ENCODE measurements at regions not wholly inside any gene's neighbourhood (a gene's known extent, or its start where the extent isn't known, plus 50 kb on each side); places are given as distances from the start of the nearest gene placed in this dataset.
"Not testable (repeated sequence)": the region's sequence is repeated elsewhere in the genome, so short reads cannot be mapped to it uniquely, and the experiment has no call there.

DNA sequence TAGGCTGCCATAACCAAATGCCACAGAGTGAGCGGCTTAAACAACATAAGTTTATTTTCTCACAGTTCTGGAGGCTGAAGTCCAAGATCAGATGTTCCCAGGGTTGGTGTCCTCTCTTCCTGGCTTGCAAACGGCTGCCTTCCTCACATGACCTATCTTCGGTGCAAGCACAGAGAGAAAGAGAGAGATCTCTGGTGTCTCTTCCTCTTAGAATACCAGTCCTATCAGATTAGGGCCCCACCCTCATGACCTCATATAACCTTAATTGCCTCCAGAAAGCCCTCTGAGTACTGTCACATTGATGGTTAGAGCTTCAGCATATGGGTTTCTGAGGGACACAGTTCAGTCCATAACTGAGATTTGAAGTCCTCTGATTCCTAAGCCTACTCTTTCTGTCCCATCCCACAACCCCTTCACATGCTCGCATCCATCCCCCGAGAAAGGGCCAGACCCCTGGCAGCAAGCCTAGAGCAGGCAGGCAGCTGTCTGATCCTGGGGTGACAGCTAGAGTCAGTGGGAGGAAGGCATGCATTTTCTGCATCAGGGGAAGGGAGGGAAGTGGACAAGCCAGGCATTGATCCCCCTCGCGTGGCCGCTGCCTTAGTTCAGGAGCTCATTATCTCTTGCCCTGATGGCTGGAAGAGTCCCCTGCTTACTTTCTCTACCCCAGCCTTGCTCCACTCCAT lies 114.1 kb downstream of the FAR1 start:
- Mint-ChIP-seq H3K36me3 (no peaks in the 10 kb centered on the region), H3K4me3 (no peak overlapping the region), H3K4me1 (no peaks in the 10 kb centered on the region), H3K9me3 (no peaks in the 10 kb centered on the region), H3K27me3 (no peaks in the 10 kb centered on the region), H3K27ac (no peak overlapping the region)
- ATAC-seq (ENCODE audit: low read depth) (no peak), DNase-seq (ENCODE audit: low spot score in 2 of 2) (no peak)

DNA sequence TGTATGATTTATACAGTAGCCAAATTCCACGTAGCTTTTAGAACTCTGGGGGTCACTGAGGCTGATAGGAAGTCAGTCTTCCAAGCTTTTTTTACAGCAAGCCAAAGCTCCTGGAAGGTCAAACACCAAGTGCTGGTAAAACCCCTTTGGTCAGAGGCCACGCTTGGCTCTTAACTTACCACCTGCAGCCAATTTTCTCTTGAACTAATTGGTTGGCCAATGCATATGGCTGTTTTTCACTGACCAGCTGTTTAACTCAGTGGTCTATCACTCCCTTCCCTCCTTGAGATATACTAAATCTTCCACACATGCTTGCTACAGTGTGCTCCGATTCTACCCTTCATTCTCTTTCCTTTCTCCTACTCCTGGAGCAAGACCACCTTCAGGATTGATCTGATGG lies 116.0 kb downstream of the FAR1 start:
- no peaks in the 10 kb centered on the region for H3K36me3 Mint-ChIP-seq
- H3K27me3 Mint-ChIP-seq, result peaks cover 2% of the 10 kb centered on the region
- no peak overlapping the region for H3K27ac Mint-ChIP-seq
- ATAC-seq (ENCODE audit: low read depth) (no peak), DNase-seq (ENCODE audit: low spot score in 2 of 2) (no peak)
- H3K4me1 Mint-ChIP-seq, result no peaks in the 10 kb centered on the region
- H3K9me3 Mint-ChIP-seq, result no peaks in the 10 kb centered on the region
- H3K4me3 Mint-ChIP-seq, result no peak overlapping the region

DNA sequence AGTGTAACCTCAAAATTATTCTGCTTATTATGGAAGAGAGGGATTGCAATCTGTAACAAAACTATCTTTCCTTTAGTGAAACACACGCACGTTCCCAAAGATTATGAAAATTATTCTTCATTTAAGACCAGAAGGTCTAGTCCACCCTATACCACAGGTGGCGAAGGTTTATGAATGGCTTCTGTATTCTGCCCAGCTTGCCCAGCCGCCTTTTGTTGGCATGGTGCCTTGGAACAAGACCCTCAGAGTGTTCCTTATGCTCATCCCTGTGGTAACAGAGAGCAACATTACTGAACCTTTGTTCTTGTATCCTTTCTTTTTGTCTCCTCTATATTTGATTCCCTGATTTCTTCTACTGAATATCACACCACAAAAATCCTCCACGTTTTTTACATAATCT lies 116.4 kb downstream of the FAR1 start:
- H3K4me1 Mint-ChIP-seq, result no peaks in the 10 kb centered on the region
- no peak for ATAC-seq (ENCODE audit: low read depth)
- peaks cover 2% of the 10 kb centered on the region for H3K27me3 Mint-ChIP-seq
- no peaks in the 10 kb centered on the region for H3K9me3 Mint-ChIP-seq
- no peak for DNase-seq (ENCODE audit: low spot score in 2 of 2)
- H3K4me3 Mint-ChIP-seq, result no peak overlapping the region
- H3K27ac Mint-ChIP-seq, result no peak overlapping the region
- no peaks in the 10 kb centered on the region for H3K36me3 Mint-ChIP-seq

DNA sequence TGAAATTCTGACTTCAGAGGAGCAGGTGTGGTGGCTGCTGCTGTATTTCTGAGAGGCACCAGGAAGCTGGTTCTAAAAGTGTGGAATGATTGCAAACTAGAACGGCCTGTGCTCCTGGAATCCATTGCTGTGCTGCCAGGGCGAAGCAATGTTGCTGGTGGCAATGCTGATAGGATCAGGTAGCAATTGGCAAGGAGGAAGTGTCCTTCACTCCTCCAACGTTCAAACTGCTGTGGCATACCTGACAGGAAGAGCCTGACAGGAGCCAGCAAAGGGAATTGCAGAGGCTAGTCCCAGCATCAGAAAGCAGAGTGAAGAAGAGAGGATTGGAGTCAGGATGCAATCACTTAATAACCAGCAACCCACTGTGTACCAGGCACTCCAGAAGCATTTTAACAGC lies 118.2 kb downstream of the FAR1 start:
- H3K27ac Mint-ChIP-seq, result no peak overlapping the region

DNA sequence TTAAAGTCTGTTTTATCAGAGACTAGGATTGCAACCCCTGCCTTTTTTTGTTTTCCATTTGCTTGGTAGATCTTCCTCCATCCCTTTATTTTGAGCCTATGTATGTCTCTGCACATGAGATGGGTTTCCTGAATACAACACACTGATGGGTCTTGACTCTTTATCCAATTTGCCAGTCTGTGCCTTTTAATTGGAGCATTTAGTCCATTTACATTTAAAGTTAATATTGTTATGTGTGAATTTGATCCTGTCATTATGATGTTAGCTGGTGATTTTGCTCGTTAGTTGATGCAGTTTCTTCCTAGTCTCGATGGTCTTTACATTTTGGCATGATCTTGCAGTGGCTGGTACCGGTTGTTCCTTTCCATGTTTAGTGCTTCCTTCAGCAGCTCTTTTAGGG lies 129.1 kb downstream of the FAR1 start:
- H3K36me3 Mint-ChIP-seq; H3K4me3 Mint-ChIP-seq; ATAC-seq (ENCODE audit: low read depth); H3K4me1 Mint-ChIP-seq; H3K9me3 Mint-ChIP-seq; H3K27me3 Mint-ChIP-seq; DNase-seq (ENCODE audit: low spot score in 2 of 2); H3K27ac Mint-ChIP-seq: not testable (repeated sequence)

More for the DNA sequence above, 118.2 kb downstream of the FAR1 start:
- ATAC-seq (ENCODE audit: low read depth), result no peak
- H3K27me3 Mint-ChIP-seq, result peaks cover 2% of the 10 kb centered on the region
- no peaks in the 10 kb centered on the region for H3K4me1 Mint-ChIP-seq
- H3K36me3 Mint-ChIP-seq, result no peaks in the 10 kb centered on the region
- H3K4me3 Mint-ChIP-seq, result no peak overlapping the region
- no peaks in the 10 kb centered on the region for H3K9me3 Mint-ChIP-seq
- no peak for DNase-seq (ENCODE audit: low spot score in 2 of 2)

DNA sequence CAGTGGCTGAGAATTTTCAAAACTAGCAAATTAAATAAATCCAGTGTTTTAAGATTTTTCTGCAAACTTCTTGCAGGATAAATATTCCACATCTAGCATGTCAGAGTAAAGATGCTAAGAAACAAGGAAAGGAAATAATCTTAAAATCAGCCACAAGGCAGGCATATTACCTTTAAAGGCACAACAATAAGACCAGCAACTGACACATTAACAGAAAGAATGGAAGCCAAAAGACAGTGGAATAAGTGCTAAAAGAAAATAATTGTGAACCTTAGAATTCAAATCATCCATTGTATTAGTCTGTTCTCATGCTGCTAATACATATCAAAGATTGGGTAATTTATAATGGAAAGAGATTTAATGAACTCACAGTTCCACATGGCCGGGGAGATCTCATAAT lies 132.4 kb downstream of the FAR1 start:
- no peak for DNase-seq (ENCODE audit: low spot score in 2 of 2)
- Mint-ChIP-seq H3K36me3 (peaks cover 4% of the 10 kb centered on the region), H3K27ac (no peak overlapping the region), H3K9me3 (peaks cover 9% of the 10 kb centered on the region), H3K4me1 (no peaks in the 10 kb centered on the region), H3K27me3 (no peaks in the 10 kb centered on the region), H3K4me3 (no peak overlapping the region)
- ATAC-seq (ENCODE audit: low read depth), result no peak

DNA sequence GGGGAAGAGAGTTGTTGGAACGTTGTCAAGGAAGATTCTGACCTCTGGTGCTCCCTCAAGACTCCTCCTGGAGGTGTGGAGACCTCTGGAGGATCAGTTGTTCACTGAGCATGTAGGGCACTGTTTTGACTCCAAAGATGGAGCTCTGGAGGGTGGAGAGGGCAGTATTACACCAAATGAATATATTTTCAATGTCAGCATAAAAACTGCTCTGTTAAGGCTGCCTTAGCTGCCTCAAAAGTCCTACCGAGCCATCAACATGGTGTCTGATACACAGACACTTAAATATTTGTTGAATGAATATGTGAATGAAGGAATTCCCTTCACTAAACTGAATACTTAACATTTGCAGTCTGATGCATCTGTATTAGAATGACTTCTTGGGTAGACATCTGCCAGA lies 144.2 kb upstream of the SPON1 start:
- Mint-ChIP-seq H3K4me3 (no peak overlapping the region), H3K9me3 (peaks cover 14% of the 10 kb centered on the region), H3K4me1 (no peaks in the 10 kb centered on the region), H3K27ac (no peak overlapping the region), H3K27me3 (peaks cover 10% of the 10 kb centered on the region), H3K36me3 (peaks cover 5% of the 10 kb centered on the region)
- ATAC-seq (ENCODE audit: low read depth) (no peak), DNase-seq (ENCODE audit: low spot score in 2 of 2) (no peak)

DNA sequence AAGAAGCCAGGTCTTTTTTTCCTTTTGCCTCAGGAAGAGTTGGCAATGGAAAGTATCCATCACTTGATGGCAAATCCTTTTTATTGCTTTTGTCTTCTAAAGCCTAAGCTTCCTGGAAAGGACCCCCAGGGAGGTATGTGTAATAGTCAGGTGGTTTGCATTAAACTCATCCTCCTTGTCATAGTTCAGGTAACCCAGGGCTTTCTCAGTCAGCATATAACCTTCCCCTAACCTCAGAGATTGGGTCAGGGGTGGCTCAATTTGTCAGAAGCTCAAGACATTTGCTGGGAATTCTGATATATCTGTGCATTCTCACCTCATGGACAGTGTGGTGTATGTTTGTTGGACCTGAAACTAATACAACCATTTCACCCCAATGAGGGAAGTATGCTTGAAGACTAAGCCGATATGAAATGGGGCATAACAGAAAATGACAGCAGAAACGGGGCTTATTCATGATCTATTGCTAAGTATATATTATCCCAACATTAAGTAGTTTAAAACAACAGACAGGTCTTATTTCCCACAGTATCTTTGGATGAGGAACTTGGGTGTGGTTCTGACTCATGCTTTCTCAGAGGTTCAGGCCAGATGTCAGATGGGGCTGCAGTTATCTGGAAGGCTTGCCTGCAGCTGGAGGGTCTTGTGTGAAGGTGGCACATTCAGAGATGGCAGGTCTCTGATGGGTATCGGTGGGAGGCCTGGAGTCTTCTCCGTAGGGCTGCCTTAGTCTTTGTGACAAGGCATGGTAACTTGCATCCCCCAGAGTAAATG lies 135.8 kb upstream of the SPON1 start:
- Mint-ChIP-seq H3K27ac (no peak overlapping the region), H3K4me3 (no peak overlapping the region), H3K27me3 (peaks cover 8% of the 10 kb centered on the region), H3K36me3 (peaks cover 3% of the 10 kb centered on the region), H3K4me1 (no peaks in the 10 kb centered on the region), H3K9me3 (peaks cover 8% of the 10 kb centered on the region)
- no peak for ATAC-seq (ENCODE audit: low read depth)
- DNase-seq (ENCODE audit: low spot score in 2 of 2), result no peak

DNA sequence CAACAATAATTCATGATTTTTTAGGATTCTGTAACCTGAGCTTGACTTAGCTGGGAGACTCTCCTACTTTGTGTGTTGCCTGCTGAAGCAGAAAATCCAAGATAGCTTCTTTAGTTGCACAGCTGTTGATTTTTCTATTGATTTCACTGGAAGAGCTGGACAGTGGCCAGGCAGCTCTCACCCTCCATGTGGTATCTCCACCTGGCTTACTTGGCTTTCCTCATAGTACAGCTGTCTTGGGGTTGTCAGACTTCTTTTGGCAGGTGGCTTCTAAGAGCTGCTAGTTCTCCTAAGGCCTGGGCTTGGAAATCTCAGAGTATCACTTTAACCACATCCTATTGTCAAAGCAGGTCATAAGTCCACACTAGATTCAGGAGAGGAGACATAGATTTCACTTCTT lies 130.8 kb upstream of the SPON1 start:
- Mint-ChIP-seq H3K27me3 (peaks cover 10% of the 10 kb centered on the region), H3K36me3 (peaks cover 7% of the 10 kb centered on the region), H3K27ac (no peak overlapping the region), H3K4me3 (no peak overlapping the region), H3K9me3 (peaks cover 14% of the 10 kb centered on the region), H3K4me1 (no peaks in the 10 kb centered on the region)
- no peak for DNase-seq (ENCODE audit: low spot score in 2 of 2)
- no peak for ATAC-seq (ENCODE audit: low read depth)

DNA sequence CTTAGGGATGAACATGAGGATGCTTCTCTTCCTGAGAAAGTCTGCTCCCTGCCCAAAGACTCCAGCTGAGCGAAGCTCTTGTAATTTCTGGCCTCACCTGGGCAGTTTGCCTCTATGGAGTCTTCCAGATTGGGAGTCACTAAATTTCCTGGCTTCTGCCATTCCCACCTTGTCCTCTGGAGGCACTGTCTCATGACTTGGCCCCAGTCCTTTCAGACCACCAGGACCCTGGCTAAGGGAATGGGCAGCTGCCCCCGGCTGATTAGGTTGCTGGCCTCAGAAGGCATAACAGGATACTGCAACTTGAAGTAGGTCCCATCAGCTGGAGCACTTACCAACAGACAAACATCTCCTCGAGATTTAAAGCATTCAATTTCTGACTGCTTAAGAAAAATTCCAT lies 128.1 kb upstream of the SPON1 start:
- Mint-ChIP-seq H3K4me3 (no peak overlapping the region), H3K36me3 (peaks cover 5% of the 10 kb centered on the region), H3K27ac (no peak overlapping the region), H3K9me3 (peaks cover 11% of the 10 kb centered on the region), H3K27me3 (peaks cover 11% of the 10 kb centered on the region), H3K4me1 (no peaks in the 10 kb centered on the region)
- DNase-seq (ENCODE audit: low spot score in 2 of 2) (no peak), ATAC-seq (ENCODE audit: low read depth) (no peak)

DNA sequence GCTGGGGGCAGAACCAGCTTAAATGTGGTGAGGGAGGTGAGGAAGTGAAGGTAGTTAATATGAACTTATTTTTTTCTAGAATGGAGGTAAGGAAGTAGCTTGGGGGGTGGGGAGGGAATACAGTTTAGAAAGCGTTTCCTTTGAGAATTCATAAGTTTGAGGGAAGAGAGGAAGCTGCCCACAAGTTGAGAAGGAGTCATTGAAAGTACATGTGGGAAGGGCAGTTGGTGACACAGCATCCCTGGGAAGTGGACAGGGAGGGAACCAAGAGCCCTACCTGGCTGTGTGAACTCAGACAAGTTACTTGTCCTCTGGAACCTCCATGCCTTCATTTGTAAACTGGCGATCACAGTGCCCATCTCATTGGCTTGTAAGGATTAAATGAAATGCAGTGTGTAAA lies 125.9 kb upstream of the SPON1 start:
- Mint-ChIP-seq H3K9me3 (peaks cover 7% of the 10 kb centered on the region), H3K36me3 (peaks cover 5% of the 10 kb centered on the region), H3K4me1 (peaks cover 11% of the 10 kb centered on the region), H3K4me3 (no peak overlapping the region), H3K27ac (no peak overlapping the region), H3K27me3 (peaks cover 11% of the 10 kb centered on the region)
- DNase-seq (ENCODE audit: low spot score in 2 of 2) (no peak), ATAC-seq (ENCODE audit: low read depth) (no peak)

DNA sequence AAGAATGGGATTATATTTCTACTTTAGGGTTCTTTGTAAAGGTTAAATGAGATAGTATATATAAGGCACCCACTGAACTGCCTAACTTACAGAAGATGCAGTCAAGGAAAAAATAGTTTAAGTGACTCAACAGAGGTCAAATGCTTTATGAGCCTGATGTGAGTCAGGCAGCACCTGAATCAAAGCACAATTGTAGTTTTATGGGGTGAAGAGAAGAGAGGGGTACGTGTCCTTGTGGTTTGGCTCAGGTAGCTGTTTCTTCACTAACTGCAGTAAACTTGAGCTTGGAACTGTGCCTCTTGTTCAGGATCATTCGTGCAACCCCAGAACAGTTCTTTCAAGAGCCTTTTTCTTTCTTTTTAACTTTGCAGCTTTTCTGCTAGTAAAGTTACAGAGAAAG lies 125.2 kb upstream of the SPON1 start:
- Mint-ChIP-seq H3K4me1 (peaks cover 11% of the 10 kb centered on the region), H3K9me3 (peaks cover 7% of the 10 kb centered on the region), H3K27me3 (peaks cover 11% of the 10 kb centered on the region), H3K27ac (no peak overlapping the region), H3K4me3 (no peak overlapping the region), H3K36me3 (peaks cover 5% of the 10 kb centered on the region)
- no peak for DNase-seq (ENCODE audit: low spot score in 2 of 2)
- no peak for ATAC-seq (ENCODE audit: low read depth)

DNA sequence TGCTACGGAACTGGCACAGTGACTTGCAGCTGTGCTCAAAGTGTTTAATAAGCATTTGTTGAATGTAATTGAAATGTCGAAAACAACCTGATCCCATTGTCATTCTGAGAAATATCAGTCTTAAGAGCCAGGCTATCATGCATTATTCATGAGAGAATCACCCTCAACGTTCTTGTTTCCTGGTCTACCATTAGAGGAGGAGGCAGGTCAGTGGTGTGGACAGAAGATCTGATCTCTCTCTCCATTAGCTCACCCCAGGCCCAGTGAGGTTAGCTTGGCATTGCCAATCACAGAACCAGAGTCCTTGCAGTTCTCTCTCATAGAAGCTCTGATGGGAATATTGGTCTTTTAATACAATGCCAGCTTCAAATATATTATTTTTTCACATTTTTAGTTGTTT lies 121.1 kb upstream of the SPON1 start:
- H3K4me3 Mint-ChIP-seq, result no peak overlapping the region
- peaks cover 11% of the 10 kb centered on the region for H3K4me1 Mint-ChIP-seq
- peaks cover 9% of the 10 kb centered on the region for H3K27me3 Mint-ChIP-seq
- ATAC-seq (ENCODE audit: low read depth) (no peak), DNase-seq (ENCODE audit: low spot score in 2 of 2) (no peak)
- no peaks in the 10 kb centered on the region for H3K36me3 Mint-ChIP-seq
- no peak overlapping the region for H3K27ac Mint-ChIP-seq
- peaks cover 1% of the 10 kb centered on the region for H3K9me3 Mint-ChIP-seq

DNA sequence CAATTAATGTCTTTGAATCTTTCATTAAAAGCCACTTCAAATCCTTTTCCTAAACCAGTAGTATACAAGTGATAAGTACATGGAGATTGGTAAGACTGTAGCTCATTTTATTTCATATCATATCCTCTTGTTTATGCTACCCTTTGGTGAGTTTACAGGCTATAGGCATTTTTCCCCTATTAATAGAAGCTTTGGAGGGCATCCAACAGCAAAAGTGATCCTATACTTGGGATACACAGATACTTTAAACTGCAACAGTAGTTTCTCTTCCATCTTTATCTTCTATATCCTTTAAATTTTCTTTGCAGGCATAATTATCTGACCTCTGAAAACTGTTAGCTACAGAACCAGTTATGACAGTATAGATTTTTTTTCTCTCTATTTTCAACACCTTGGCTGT lies 114.5 kb upstream of the SPON1 start:
- Mint-ChIP-seq H3K4me1 (peaks cover 10% of the 10 kb centered on the region), H3K36me3 (no peaks in the 10 kb centered on the region), H3K9me3 (peaks cover 1% of the 10 kb centered on the region), H3K27me3 (peaks cover 8% of the 10 kb centered on the region), H3K27ac (no peak overlapping the region), H3K4me3 (no peak overlapping the region)
- ATAC-seq (ENCODE audit: low read depth), result no peak
- DNase-seq (ENCODE audit: low spot score in 2 of 2), result no peak

All from memory B cell (primary cell).